SKM-1 treated with dmso at 0.1 percent for 144 hours (cell line): ENCODE measurements at regions not wholly inside any gene's neighbourhood (a gene's known extent, or its start where the extent isn't known, plus 50 kb on each side); places are given as distances from the start of the nearest gene placed in this dataset.

Experiments used
- DNase-seq: peaks from one replicate; lab custom pipeline; 2025; ENCODE audit not compliant: unreplicated experiment; lab: John Stamatoyannopoulos, UW

- no peak for DNase-seq
These were observed 118.4 kb upstream of the HAAO start for GRCh38 chr2:42910645-42911405.

GRCh38 chr2:42909966-42910365 is 117.6 kb upstream of the HAAO start:
- no peak for DNase-seq

DNA sequence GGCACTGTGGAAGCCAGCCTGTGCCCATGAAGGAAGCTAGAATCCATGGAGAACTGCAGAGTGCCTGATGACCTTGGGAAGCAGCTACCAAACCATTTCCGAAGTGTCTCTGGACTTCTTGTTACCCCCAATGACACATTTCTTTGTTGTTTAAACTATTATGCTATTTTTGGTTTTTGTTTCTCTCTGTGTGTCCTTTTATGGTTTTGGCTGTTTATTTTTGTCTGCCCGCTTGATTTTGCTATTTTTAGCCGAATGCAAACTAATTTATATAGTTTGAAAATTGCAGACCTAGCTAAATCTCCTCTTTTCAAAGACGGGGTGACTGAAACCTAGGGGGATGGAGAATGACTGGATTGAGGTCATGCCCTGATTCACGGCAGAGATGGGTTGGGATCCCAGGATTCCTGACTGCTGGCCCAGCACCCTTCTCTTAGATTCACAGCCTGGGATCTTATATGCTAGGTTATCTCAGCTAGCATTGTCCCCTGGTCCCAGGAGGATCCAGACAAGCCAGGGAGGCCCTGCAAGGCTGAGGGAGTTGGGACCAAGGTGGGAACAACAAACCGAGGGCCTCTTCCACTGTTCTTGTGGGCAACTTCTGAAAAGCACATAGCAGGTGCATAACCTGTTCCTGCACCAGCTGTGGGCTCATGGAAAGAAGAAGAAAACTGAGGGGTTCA is 116.3 kb upstream of the HAAO start:
- DNase-seq: no peak

DNA sequence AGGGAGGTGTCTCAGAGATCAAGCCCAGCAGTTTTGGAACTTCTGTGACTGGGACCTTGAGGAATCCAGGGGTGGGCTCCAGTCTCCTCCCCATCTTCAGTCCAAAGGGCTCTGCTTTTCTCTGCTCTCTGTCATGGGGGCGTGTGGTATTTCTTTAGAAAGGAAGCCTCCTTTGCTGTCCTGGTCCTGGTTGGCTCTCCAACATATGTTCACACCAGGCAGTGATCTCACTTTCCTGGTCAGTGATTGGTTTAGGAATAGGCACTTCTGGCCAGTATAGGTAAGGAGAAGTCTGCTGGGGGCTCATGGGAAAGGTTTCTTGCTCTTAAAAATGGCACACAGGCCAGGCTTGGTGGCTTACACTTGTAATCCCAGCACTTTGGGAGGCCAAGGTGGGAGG is 115.5 kb upstream of the HAAO start:
- no peak for DNase-seq

- no peak for DNase-seq
These were observed 114.4 kb upstream of the HAAO start for GRCh38 chr2:42906557-42907411.

DNA sequence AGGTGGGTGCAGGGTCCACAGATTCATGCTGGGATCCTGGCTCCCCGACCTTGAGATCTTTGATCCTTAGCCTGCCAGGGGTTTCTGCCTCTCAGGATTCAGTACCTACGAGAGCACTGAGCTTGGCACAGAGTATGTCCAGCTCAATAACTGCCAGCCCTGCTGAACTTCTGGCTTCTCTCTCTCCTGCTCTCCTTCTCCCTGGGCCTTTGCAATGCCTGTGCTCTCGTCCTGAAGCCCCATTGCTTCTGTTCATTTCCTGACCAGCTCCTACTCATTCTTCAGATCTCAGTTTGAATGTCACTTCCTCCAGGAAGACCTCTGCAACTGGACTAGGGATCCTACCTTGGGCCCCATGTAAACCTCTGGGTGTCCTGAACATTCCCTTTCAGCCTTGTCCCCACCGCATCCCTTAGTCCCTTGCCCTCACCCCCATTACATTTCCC is 113.8 kb upstream of the HAAO start:
- DNase-seq: no peak

GRCh38 chr2:42905341-42906110 is 113.1 kb upstream of the HAAO start:
- DNase-seq: no peak

- DNase-seq: no peak
These were observed 112.1 kb upstream of the HAAO start for GRCh38 chr2:42904576-42904876.

- DNase-seq: no peak
These were observed 111.6 kb upstream of the HAAO start for GRCh38 chr2:42903821-42904575.

DNA sequence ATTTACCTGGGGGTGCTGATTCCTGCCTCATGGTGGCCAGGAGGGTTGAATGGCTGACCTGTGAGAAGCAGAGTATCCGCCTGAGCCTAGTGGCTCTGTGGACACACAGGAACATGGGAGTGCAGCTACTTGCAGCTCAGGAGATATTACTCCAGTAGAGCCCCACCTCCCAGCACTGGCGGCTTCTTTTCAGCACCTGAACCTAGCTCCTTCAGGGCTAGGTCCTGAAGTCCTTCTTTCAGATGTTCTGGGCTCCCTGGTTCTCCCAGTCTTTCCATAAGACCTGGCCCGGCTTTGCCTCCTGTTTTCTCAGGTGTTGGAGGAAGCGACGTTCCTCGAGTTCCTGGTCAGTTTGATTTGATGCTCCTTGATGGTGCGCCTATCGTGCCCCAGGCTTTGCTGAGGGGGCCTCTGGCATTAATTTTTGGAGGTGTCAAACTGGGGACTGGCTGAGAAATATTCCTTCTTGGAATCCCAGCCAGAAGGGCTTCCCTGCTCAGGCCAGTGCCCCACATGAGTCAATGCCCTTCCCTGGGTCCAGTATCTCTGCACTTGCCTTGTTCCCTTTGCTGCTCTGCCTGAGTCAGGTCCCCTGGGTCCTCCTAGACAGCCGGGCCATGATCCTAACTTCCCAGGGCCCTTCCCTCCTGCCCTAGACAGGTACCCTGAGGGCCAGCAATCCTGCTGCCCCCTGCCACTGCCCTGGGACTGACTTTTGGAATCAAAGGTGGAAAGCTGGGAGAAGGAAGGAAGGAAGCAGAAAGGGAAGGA is 110.7 kb upstream of the HAAO start:
- no peak for DNase-seq

DNA sequence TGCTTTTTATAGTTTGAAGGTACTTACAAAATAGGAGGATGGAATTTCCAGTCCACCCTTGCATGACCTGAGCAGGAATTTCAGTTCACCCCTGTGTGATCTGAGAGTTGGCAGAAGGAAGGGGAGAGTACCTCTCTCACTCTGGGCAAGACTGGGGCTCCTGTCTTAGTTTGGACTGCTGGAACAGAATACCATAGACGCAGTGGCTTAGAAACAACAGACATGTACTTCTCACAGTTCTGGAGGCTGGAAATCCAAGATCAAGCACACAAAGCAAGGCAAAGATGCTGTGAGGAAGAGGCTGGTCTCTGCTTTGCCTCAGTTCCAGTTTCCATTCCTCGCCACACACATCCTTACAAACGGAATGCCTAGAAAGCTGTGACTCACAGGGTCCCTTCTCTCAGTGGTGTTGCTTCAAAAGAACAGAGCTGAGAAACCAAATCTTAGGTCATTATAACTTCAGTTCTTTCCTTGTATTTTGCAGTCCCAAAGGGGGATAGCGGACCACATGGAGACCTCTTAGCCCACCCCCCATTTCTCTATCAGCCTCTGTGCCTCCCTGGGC is 108.8 kb upstream of the HAAO start:
- DNase-seq: no peak

DNA sequence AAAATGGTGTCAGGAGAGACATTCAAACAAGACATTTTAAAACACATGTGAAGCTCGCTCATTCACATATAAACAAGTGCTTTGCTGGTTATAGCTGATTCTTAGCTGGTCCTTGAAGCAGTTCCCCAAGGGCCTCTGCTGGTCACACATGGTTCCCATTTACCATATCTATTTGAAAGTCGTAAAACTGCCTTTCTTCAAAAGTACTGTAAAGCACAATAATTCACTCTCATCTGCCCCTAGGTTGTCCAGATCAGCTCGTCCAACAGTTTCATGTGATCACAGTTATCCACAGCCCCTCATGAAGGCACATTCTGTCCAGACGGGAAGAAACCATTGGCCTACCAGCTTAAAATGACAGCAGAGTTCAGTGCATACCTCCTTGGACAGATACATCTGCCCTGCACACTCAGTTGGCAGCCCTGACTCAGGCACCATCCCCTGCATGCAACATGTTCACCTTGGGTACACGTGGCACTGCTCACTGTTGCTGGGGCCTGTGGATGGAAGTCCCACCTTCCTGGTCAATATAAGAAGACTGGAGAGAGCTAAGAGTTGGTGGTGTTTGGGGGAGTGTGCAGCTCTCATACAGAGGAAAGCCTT is 108.0 kb upstream of the HAAO start:
- DNase-seq: no peak

GRCh38 chr2:42897358-42897757 is 105.0 kb upstream of the HAAO start:
- no peak for DNase-seq

DNA sequence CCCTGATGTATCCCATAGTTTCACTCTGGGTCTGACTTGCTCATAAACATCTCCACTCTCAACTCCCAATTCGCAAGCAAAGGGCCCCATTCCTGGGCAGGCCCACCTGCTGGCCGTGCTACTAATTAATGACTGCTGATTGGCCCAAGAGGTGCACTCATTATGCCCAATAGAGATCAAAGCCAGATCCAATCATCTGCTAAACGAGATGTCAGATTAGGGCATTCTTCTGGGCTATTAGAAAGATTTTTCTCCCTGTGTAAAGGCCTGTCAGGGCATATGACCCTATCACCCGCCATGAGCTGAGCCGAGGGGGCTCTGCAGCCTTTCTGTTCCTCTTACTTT is 103.4 kb upstream of the HAAO start:
- DNase-seq: no peak

DNA sequence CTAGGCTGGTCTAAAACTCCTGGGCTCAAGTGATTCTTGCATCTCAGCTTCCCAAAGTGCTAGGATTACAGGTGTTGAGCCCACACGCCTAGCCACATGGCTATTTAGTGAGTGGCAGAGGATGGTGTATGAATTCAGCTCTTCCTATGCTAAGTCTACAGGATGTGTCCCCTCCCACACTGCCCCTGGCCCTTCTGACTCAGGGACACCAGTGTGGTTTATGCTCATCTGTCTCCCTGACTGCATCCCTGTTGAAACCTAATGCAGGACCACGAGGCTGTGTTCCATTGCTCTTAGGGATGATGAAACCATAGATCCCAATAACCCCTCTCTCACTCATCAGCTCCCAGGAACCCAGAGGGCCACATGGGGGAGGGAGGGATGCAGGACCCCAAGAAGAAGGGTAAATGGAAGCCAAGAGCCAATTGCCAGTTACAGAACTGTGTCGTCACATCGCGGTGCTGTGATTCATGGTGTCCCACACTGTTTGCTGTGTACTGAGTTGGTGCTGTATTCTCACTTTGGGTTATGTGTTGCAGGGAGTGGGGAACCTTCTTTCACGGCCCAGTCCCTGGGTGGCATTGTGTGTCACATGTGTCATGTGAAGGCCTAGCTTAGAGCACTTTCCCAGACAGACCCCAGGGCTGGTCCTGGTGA is 102.9 kb upstream of the HAAO start:
- no peak for DNase-seq

DNA sequence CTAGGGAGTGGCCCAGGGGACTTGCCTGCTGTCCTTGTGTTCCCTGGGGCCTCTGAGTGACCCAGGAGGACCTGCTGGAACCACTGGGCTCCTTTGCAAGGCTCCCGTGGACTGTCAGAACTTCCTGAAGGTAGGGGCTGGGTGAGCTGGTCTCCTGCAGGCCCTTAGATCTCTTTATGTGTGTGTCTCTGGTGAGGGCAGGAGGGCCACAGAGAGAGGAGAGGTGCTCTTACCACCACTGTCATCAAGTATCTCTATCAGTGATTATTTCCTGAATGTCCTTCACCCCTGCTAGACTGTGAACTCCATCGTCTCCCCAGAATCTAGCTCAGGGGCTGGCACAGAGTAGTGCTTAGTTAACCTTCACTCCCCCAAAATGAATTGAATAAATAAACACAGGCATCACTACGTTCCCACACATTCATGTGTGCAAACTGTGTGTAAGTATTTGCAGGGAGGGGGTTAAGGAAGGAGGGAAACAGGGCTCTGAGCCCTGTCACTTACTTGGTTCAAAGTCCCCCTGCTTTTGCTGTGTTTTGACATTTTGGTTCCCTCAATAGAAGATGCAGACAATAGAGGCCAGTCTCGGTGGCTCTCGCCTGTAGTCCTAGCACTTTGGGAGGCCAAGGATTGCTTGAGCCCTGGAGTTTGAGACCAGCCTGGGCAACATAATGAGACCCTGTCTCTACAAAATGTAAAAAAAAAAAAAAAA is 100.8 kb upstream of the HAAO start:
- DNase-seq: no peak

- DNase-seq: no peak
These were observed 98.5 kb upstream of the HAAO start for GRCh38 chr2:42890791-42891355.
